H9 (cell line): ENCODE measurements at regions not wholly inside any gene's neighbourhood (a gene's known extent, or its start where the extent isn't known, plus 50 kb on each side); places are given as distances from the start of the nearest gene placed in this dataset.

ENCODE experiments used
- DNase-seq: peaks from one replicate; pipeline ENCODE4 v3.0.0-alpha.2; 2017
- H2AFZ ChIP-seq: one replicate; pipeline ENCODE4 v1.6.1; 2013; ENCODE audit warnings: mild to moderate bottlenecking, low read length, control low read depth, moderate library complexity
- H2AK5ac ChIP-seq: 2 replicates; pipeline ENCODE4 v1.6.1; 2013; ENCODE audit warnings: low read length, control low read depth, mixed read lengths; ENCODE audit not compliant: insufficient read length
- H2BK120ac ChIP-seq: one replicate; pipeline ENCODE4 v1.6.1; 2013; ENCODE audit warnings: low read depth, mild to moderate bottlenecking, low read length, control low read depth, inconsistent platforms; ENCODE audit not compliant: poor library complexity, severe bottlenecking
- H2BK12ac ChIP-seq: 2 replicates; pipeline ENCODE4 v1.6.1; 2013; ENCODE audit warnings: low read length, control low read depth, mixed read lengths, low read depth; ENCODE audit not compliant: insufficient read length
- H2BK15ac ChIP-seq: 2 replicates; pipeline ENCODE4 v1.6.1; 2013; ENCODE audit warnings: low read depth, low read length, control low read depth
- H2BK20ac ChIP-seq: one replicate; pipeline ENCODE4 v1.6.1; 2013; ENCODE audit warnings: low read depth, mild to moderate bottlenecking, low read length, control low read depth, inconsistent platforms; ENCODE audit not compliant: poor library complexity, severe bottlenecking
- H2BK5ac ChIP-seq: 2 replicates; pipeline ENCODE4 v1.6.1; 2013; ENCODE audit warnings: low read length, control low read depth, mixed read lengths; ENCODE audit not compliant: insufficient read length
- H3K14ac ChIP-seq: 2 replicates; pipeline ENCODE4 v1.6.1; 2013; ENCODE audit warnings: low read length, control low read depth; ENCODE audit not compliant: insufficient read depth
- H3K18ac ChIP-seq: 2 replicates; pipeline ENCODE4 v1.6.1; 2013; ENCODE audit warnings: low read depth, mild to moderate bottlenecking, mixed read lengths, low read length, control low read depth; ENCODE audit not compliant: insufficient read length
- H3K23ac ChIP-seq: 2 replicates; pipeline ENCODE4 v1.6.1; 2013; ENCODE audit warnings: low read length, control low read depth, mixed read lengths, low read depth; ENCODE audit not compliant: insufficient read length
- H3K23me2 ChIP-seq: 2 replicates; pipeline ENCODE4 v1.6.1; 2013; ENCODE audit warnings: low read depth, mild to moderate bottlenecking, mixed read lengths, low read length, control low read depth; ENCODE audit not compliant: insufficient read length, poor library complexity, severe bottlenecking
- H3K27ac ChIP-seq: 2 replicates; pipeline ENCODE4 v1.5.1; 2013; ENCODE audit warnings: low read length, control low read depth, mixed read lengths, low read depth; ENCODE audit not compliant: insufficient read length
- H3K27me3 ChIP-seq: 2 replicates; pipeline ENCODE4 v1.6.1; 2013; ENCODE audit warnings: low read length, control low read depth, inconsistent platforms; ENCODE audit not compliant: insufficient read depth
- H3K4ac ChIP-seq: 2 replicates; pipeline ENCODE4 v1.6.1; 2013; ENCODE audit warnings: low read depth, mild to moderate bottlenecking, control low read depth, inconsistent platforms, low read length, moderate library complexity
- H3K4me1 ChIP-seq: 2 replicates; pipeline ENCODE4 v1.6.1; 2013; ENCODE audit warnings: low read length, control low read depth, inconsistent platforms; ENCODE audit not compliant: insufficient read depth
- H3K4me2 ChIP-seq: 2 replicates; pipeline ENCODE4 v1.6.1; 2013; ENCODE audit warnings: low read length, control low read depth, mixed read lengths; ENCODE audit not compliant: insufficient read length, insufficient read depth
- H3K56ac ChIP-seq: 2 replicates; pipeline ENCODE4 v1.6.1; 2013; ENCODE audit warnings: low read depth, mild to moderate bottlenecking, mixed read lengths, low read length, control low read depth; ENCODE audit not compliant: insufficient read length
- H3K79me1 ChIP-seq: 2 replicates; pipeline ENCODE4 v1.6.1; 2013; ENCODE audit warnings: low read depth, mild to moderate bottlenecking, moderate library complexity, low read length, control low read depth, inconsistent platforms; ENCODE audit not compliant: insufficient read depth, poor library complexity, severe bottlenecking
- H3K79me2 ChIP-seq: 2 replicates; pipeline ENCODE4 v1.6.1; 2013; ENCODE audit warnings: low read length, control low read depth, inconsistent platforms; ENCODE audit not compliant: insufficient read depth
- H3K9ac ChIP-seq: 2 replicates; pipeline ENCODE4 v1.6.1; 2013; ENCODE audit warnings: low read length, control low read depth, mixed read lengths; ENCODE audit not compliant: insufficient read length; ENCODE audit errors: extremely low read depth
- H3K9me3 ChIP-seq: one replicate; pipeline ENCODE4 v1.6.1; 2013; ENCODE audit warnings: low read depth, low read length, inconsistent platforms; ENCODE audit not compliant: control insufficient read depth
- H3T11ph ChIP-seq: one replicate; pipeline ENCODE4 v1.6.1; 2013; ENCODE audit warnings: mild to moderate bottlenecking, low read length, control low read depth, inconsistent platforms
- H4K20me1 ChIP-seq: one replicate; pipeline ENCODE4 v1.6.1; 2013; ENCODE audit not compliant: control insufficient read depth, insufficient read length, insufficient read depth
- H4K5ac ChIP-seq: 2 replicates; pipeline ENCODE4 v1.6.1; 2013; ENCODE audit warnings: low read depth, mild to moderate bottlenecking, mixed read lengths, low read length, control low read depth; ENCODE audit not compliant: insufficient read length
- H4K8ac ChIP-seq: replicated peaks from 2 replicates; pipeline ENCODE4 v1.6.1; 2013; ENCODE audit warnings: low read length, control low read depth, mixed read lengths, low read depth; ENCODE audit not compliant: insufficient read length
- H4K91ac ChIP-seq: 2 replicates; pipeline ENCODE4 v1.6.1; 2013; ENCODE audit warnings: low read depth, mild to moderate bottlenecking, moderate library complexity, mixed read lengths, low read length, control low read depth; ENCODE audit not compliant: insufficient read length
- H3K27ac Mint-ChIP-seq, 3 experiments: 2 replicates in 2 of 3; 3 replicates in 1 of 3; pipeline ENCODE4 v1.8.0; 2020 to 2021; ENCODE audit warnings: mixed read lengths in 3 of 3, mild to moderate bottlenecking in 1 of 3, moderate library complexity in 1 of 3
- H3K27me3 Mint-ChIP-seq: 2 replicates; pipeline ENCODE4 v1.8.0; 2021; ENCODE audit warnings: low read depth, mild to moderate bottlenecking, moderate library complexity, mixed read lengths
- H3K36me3 Mint-ChIP-seq, 3 experiments: 2 replicates in 2 of 3; 3 replicates in 1 of 3; pipeline ENCODE4 v1.8.0; 2020 to 2021; ENCODE audit warnings: low read depth in 3 of 3, mixed read lengths in 3 of 3; ENCODE audit not compliant: insufficient read depth in 1 of 3
- H3K4me1 Mint-ChIP-seq, 2 experiments: 2 replicates each; pipeline ENCODE4 v1.8.0; 2020; ENCODE audit warnings: mixed read lengths in 2 of 2
- H3K4me3 Mint-ChIP-seq, 2 experiments: 2 replicates in 1 of 2; 3 replicates in 1 of 2; pipeline ENCODE4 v1.8.0; 2020 to 2021; ENCODE audit warnings: mild to moderate bottlenecking in 2 of 2, mixed read lengths in 2 of 2, moderate library complexity in 1 of 2
- H3K9me3 Mint-ChIP-seq, 2 experiments: 2 replicates in 1 of 2; 3 replicates in 1 of 2; pipeline ENCODE4 v1.8.0; 2020; ENCODE audit warnings: mild to moderate bottlenecking in 2 of 2, mixed read lengths in 2 of 2, moderate library complexity in 1 of 2
- CTCF ChIP-seq: fragments of 200-600 bp; sonication (generic); conservative IDR thresholded peaks from 3 replicates; pipeline ENCODE4 v1.8.0; 2021; ENCODE audit warnings: antibody characterized with exemption, mild to moderate bottlenecking

GRCh38 chrX:64853424-64853823 lies 122.8 kb downstream of the ZC4H2 start:
- Mint-ChIP-seq H3K27me3 (no peaks in the 10 kb centered on the region), H3K4me1 (no peaks in the 10 kb centered on the region), H3K9me3 (peaks cover 57 to 70% of the 10 kb centered on the region in 2 experiments), H3K36me3 (peaks cover 0 to 8% (median 5%) of the 10 kb centered on the region in 3 experiments; a peak in 4 of 7 replicates), H3K4me3 (no peak overlapping the region), H3K27ac (no peak overlapping the region; a peak in 1 of 7 replicates)
- Histone ChIP-seq H2BK120ac (no peak overlapping the region), H2BK5ac (no peak overlapping the region), H4K20me1 (no peaks in the 10 kb centered on the region), H3K4me2 (no peak overlapping the region), H4K5ac (no peak overlapping the region), H3K4me1 (no peaks in the 10 kb centered on the region), H3K56ac (no peak overlapping the region), H4K91ac (no peak overlapping the region), H2AK5ac (no peak overlapping the region), H2AFZ (no peak overlapping the region), H3K23me2 (no peaks in the 10 kb centered on the region), H3T11ph (no peak overlapping the region), H3K23ac (no peak overlapping the region), H4K8ac (no peak overlapping the region), H3K27ac (no peak overlapping the region), H2BK12ac (no peak overlapping the region), H3K18ac (no peak overlapping the region), H3K79me1 (no peaks in the 10 kb centered on the region), H3K79me2 (no peaks in the 10 kb centered on the region), H2BK20ac (no peak overlapping the region), H2BK15ac (no peak overlapping the region), H3K9me3 (peaks cover 24% of the 10 kb centered on the region), H3K4ac (no peak overlapping the region), H3K27me3 (no peaks in the 10 kb centered on the region), H3K9ac (no peak overlapping the region), H3K14ac (no peak overlapping the region)
- TF ChIP-seq CTCF: no peak
- no peak for DNase-seq
